ENCODE measurements at regions not wholly inside any gene's neighbourhood (a gene's known extent, or its start where the extent isn't known, plus 50 kb on each side); places are given as distances from the start of the nearest gene placed in this dataset.

- no peaks in the 10 kb centered on the region for H3K27me3 Mint-ChIP-seq
- no peak overlapping the region for H3K27ac Mint-ChIP-seq
- H3K9me3 Mint-ChIP-seq, result peaks cover 12% of the 10 kb centered on the region
- H3K36me3 Mint-ChIP-seq, result no peaks in the 10 kb centered on the region
- no peak for DNase-seq (ENCODE audit: extremely low spot score, unreplicated experiment)
- TF ChIP-seq CTCF (conservative IDR thresholded peaks at IDR 0.05), result no peak
- H3K4me1 Mint-ChIP-seq (ENCODE audit: unreplicated experiment), result no peaks in the 10 kb centered on the region
- H3K4me3 Mint-ChIP-seq, result no peak overlapping the region
These were observed 338.1 kb downstream of the TGFB2 start for GRCh38 chr1:218683242-218683641.

DNA sequence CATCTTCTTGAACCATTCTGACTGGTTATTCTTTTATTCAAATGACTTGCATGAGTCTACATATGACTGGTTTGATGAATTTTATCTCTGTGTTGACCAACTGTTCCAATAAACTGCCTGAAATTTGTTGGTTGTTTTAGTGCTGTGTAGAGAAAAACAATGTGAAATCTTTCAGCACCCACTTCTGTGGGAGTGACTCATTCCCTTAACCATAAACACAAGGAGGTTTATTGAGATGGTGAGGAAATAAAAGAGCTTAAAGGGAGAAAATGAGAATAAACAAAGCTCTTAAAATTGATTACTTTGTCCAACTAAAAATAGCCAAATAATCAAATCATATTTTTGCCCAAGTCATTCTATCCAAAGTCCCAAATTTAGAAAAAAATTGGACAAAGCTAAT, 341.1 kb downstream of the TGFB2 start:
- Mint-ChIP-seq H3K27me3 (peaks cover 3% of the 10 kb centered on the region), H3K9me3 (peaks cover 16% of the 10 kb centered on the region), H3K4me3 (no peak overlapping the region), H3K4me1 (ENCODE audit: unreplicated experiment) (no peaks in the 10 kb centered on the region), H3K36me3 (no peaks in the 10 kb centered on the region), H3K27ac (no peak overlapping the region)
- no peak for DNase-seq (ENCODE audit: extremely low spot score, unreplicated experiment)
- TF ChIP-seq CTCF (conservative IDR thresholded peaks at IDR 0.05), result no peak

- Mint-ChIP-seq H3K4me3 (no peak overlapping the region), H3K9me3 (peaks cover 16% of the 10 kb centered on the region), H3K27ac (no peak overlapping the region), H3K36me3 (no peaks in the 10 kb centered on the region), H3K27me3 (peaks cover 3% of the 10 kb centered on the region), H3K4me1 (ENCODE audit: unreplicated experiment) (no peaks in the 10 kb centered on the region)
- DNase-seq (ENCODE audit: extremely low spot score, unreplicated experiment), result no peak
- no peak for TF ChIP-seq CTCF (conservative IDR thresholded peaks at IDR 0.05)
These were observed 341.6 kb downstream of the TGFB2 start for GRCh38 chr1:218686761-218687160.

DNA sequence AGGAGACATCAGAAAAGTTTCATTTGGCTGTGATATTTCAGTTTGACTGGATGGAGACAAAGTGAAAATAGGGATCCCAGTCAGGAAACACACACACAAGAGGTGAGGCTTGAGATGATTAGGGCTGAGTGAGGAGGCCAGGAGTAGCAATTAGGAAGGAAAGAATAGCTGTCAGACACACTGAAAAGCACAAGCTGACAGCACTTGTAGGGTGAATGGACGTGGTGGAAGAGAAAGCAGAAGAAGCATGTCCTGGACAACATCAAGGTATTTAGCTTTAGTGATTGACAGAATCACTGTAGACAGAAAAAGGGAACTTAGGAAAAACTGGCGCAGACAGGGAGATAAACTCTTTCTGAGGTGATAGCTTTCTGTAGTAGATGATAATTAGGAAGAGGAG, 347.7 kb downstream of the TGFB2 start:
- H3K4me1 Mint-ChIP-seq (ENCODE audit: unreplicated experiment), result no peaks in the 10 kb centered on the region
- H3K27ac Mint-ChIP-seq, result no peak overlapping the region
- no peaks in the 10 kb centered on the region for H3K36me3 Mint-ChIP-seq
- peaks cover 3% of the 10 kb centered on the region for H3K27me3 Mint-ChIP-seq
- no peak overlapping the region for H3K4me3 Mint-ChIP-seq
- no peak for DNase-seq (ENCODE audit: extremely low spot score, unreplicated experiment)
- peaks cover 7% of the 10 kb centered on the region for H3K9me3 Mint-ChIP-seq
- TF ChIP-seq CTCF (conservative IDR thresholded peaks at IDR 0.05), result no peak

DNA sequence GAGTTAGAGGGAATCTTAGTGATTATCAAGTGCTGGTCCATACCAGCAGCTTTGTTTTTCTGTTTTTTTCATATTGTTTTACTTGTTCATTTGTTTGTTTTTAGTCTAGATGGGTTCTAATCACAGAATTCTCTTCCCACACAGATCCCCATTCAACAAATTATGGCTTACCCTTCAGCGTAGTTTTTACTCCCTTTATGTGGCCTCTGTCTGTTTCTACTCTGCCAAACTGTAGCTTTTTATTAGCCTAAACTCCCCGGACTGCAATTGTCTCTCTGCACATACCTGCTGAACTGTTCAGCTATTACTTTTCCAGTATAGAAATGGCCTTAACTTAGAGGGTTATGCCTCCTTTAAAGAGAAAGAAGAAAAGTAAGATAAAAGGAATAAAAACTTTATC, 348.5 kb downstream of the TGFB2 start:
- TF ChIP-seq CTCF (conservative IDR thresholded peaks at IDR 0.05), result no peak
- no peak for DNase-seq (ENCODE audit: extremely low spot score, unreplicated experiment)
- peaks cover 4% of the 10 kb centered on the region for H3K9me3 Mint-ChIP-seq
- no peak overlapping the region for H3K27ac Mint-ChIP-seq
- peaks cover 3% of the 10 kb centered on the region for H3K27me3 Mint-ChIP-seq
- no peaks in the 10 kb centered on the region for H3K36me3 Mint-ChIP-seq
- no peak overlapping the region for H3K4me3 Mint-ChIP-seq
- H3K4me1 Mint-ChIP-seq (ENCODE audit: unreplicated experiment), result no peaks in the 10 kb centered on the region

GRCh38 chr1:218694085-218694484, 348.9 kb downstream of the TGFB2 start:
- no peak for TF ChIP-seq CTCF (conservative IDR thresholded peaks at IDR 0.05)
- H3K4me3 Mint-ChIP-seq, result no peak overlapping the region
- peaks cover 3% of the 10 kb centered on the region for H3K27me3 Mint-ChIP-seq
- H3K4me1 Mint-ChIP-seq (ENCODE audit: unreplicated experiment), result no peaks in the 10 kb centered on the region
- H3K27ac Mint-ChIP-seq, result no peak overlapping the region
- DNase-seq (ENCODE audit: extremely low spot score, unreplicated experiment), result no peak
- peaks cover 4% of the 10 kb centered on the region for H3K9me3 Mint-ChIP-seq
- no peaks in the 10 kb centered on the region for H3K36me3 Mint-ChIP-seq
